GM04503 (cell line): ENCODE measurements at regions not wholly inside any gene's neighbourhood (a gene's known extent, or its start where the extent isn't known, plus 50 kb on each side); places are given as distances from the start of the nearest gene placed in this dataset.
"Not testable (repeated sequence)": the region's sequence is repeated elsewhere in the genome, so short reads cannot be mapped to it uniquely, and the experiment has no call there.

Experiments
- DNase-seq: peaks from one replicate; pipeline ENCODE4 v3.0.0-alpha.2; 2012; ENCODE audit warnings: low read depth

DNA sequence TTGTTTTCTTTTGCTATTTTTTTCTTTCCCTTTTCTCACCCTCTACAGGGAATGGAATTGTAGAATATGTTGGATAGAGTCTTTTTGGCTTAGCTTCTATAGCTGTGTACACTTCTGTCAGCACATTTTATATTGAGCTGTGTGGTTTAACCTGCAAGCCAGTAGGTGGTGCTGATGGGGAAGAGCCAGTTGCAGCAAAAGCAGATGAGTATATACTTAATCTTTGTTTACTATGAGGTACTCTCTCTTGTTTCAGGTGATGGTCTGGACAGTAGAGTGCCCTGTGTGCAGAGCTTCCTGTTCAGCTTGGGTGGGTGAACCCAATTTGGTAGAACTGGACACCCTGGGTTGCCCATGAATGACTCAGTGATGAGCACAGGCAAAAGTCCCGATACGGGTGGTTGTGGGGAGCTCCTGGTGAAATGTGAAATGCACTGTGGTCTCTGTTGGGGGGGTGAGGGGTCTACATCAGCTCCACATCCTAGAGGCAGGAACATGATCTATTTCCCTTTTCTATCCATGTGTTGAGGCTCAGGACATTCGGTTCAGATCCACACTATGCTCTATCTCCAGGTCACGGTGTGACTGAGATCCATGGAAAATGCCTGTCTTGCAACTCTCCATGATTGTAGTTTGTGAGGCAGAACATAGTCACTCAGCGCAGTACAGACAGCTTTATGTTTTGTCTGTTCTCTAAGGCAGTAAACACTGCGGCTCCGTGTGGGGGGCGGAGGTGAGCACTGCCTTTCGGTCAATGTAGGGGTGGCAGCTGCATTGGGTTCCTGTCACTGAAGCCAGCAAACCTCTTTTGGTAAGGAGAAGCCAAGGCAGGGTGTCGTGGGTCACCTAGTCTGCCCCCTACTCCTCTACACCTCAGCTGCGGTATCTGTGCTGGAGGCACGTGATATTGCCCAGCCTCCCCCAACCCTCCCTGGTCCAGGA is 353.2 kb downstream of the PRR16 start:
- DNase-seq: no peak

DNA sequence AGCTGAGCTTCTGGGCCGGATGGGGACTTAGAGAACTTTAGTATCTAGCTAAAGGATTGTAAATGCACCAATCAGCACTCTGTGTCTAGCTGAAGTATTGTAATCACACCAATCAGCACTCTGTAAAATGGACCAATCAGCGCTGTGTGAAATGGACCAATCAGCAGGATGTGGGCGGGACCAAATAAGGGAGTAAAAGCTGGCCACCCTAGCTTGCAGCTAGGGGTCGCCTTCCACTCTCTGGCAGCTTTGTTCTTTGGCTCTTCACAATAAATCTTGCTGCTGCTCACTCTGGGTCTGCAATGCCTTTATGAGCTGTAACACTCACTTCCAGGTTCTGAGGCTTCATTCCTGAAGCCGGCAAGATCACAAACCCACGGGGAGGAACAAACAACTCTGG is 354.0 kb downstream of the PRR16 start:
- no peak for DNase-seq

DNA sequence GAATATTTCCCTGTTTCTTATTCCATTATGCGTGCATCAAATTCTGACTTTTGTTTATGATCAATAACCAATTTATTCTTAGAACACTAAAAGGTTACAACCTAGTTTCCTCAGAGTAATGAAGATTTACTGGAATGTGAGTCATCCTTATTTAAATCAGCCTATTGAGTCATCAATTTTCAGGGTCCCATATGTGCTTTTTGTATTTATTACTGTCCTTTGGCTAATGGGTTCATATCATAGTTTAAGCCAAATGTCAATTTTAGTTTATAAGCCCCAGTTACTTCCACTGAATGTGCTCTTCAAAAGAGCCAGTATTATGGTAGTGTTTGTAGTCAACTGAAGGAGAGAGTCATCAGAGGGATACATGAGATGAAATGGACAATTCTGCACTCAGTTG is 359.2 kb downstream of the PRR16 start:
- DNase-seq: no peak

DNA sequence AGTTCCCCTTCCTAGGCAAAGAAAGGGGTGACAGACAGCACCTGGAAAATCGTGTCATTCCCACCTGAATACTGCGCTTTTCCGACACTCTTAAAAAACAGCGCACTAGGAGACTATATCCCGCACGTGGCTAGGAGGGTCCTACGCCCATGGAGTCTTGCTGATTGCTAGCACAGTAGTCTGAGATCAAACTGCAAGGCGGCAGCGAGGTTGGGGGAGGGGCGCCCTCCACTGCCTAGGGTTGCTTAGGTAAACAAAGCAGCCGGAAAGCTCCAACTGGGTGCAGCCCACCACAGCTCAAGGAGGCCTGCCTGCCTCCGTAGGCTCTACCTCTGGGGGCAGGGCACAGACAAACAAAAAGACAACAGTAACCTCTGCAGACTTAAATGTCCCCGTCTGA is 367.5 kb downstream of the PRR16 start:
- DNase-seq: not testable (repeated sequence)

DNA sequence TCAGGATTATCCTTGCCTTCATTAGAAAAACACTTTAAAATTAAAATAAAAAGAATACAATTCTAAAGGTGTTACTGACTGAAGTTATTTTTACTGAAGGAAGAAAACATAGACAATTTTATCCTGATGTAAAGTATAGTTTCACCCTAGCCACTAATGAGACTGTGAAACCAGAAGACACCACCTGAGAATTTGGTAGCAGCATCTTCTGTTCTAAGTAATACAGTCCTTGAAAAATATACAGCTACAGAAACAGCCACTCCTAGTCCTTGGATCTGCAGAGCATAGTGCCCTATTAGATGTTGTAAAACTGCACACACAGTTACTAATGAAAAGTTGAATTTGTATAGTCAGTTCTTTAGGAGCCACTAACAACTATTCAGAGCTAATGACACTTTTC is 377.7 kb downstream of the PRR16 start:
- no peak for DNase-seq

DNA sequence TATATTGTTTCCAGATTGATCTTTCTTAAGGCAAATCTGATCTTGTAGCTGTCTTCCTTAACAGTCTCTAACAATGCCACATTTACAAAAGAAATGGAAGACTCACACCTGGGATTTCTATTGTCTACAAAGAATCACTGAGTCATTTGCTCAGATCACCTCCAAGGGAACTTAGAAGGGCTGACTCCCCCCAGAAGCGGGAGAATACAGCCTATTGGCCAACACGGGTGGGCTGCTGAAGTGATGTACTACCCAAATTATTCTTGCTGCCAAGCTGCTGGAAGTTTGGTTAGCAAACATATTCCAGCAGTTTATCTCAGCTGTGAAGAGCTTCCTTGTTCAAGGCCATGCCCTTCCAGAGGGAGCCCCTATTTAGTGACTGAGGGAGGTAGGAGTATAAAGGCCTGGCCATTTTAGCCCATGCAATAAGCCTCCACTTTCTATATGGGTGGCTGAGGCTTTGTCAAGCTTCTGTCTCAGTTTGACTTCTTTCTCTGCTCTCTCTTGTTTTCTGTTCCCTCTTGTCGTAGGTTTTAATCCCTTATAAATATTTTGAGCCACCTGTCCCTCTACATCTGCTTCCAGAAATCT is 379.4 kb downstream of the PRR16 start:
- no peak for DNase-seq

DNA sequence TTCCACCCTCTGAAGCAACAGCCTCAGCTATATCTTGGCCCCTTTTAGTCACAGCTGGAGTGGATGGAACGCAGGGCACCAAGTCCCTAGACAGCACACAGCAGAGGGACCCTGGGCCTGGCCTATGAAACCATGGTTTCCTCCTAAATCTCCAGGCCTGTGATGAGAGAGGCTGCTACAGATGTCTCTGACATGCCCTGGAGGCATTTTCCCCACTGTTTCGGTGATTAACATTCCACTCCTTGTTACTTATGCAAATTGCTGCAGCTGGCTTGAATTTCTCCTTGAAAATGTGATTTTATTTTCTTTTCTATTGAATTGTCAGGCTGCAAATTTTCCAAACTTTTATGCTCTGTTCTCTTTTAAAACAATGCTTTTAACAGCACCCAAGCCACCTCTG is 384.8 kb downstream of the PRR16 start:
- DNase-seq: no peak

DNA sequence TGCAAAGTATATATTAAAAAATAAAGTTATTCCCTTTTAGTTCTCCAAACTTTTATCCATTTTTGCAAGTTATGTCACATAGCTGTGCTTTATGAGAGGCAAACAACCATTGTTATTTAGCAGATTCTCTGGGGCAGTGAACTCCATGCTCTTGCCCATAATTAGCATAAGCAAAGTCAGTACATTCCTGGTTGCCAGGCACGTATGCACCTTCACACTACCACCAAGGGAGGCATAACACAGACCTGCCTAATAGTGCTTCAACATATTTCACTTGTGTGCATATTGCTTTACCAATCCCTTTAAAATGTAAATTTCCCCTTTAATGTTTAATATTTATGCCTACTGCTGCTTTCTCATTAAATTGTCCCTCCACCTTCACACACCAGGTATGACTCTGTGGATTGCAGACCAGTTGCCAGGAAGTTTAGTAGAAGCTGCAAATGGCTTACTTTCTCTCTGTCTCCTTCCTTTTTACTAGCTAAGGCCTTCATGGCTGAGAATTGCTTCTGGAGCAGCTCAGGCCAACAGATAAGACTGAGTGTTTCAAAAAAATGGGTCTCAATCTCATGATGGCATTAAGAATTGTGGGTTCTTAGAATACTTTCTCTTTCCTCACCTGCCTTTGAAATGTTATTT is 388.2 kb downstream of the PRR16 start:
- DNase-seq: no peak

DNA sequence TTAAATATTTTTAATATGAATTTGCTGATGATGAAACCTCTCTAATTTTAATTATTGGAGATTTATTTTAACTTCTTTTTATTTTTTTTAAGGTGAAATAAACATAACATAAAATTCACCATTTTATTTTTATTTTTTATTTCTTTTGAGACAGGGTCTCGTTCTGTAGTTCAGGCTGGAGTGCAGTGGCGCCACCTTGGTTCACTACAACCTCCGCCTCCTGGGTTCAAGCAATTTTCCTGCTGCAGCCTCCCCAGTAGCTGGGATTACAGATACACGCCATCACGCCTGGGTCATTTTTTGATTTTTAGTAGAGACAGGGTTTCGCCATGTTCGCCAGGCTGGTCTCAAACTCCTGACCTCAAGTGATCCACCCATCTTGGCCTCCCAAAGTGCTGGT is 402.9 kb downstream of the PRR16 start:
- DNase-seq: no peak

DNA sequence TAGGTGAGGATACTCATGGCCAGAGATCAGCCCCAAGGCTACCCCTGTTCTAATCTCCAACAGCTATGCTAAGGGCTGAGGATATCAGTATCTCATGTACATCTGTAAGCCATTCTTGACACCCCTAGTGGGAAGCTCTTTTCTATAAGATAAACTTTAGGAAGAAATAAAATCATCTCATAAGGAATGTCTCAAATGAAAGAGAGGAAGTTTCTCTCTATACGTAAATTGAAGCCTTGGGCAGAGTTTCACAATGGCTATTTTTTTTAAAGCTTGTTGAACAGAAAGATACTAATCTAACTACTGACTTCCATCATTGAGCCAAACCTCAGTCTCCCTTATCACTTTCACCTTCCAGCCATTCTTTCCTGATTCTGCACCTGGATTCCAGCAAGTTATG is 405.7 kb downstream of the PRR16 start:
- DNase-seq: no peak

DNA sequence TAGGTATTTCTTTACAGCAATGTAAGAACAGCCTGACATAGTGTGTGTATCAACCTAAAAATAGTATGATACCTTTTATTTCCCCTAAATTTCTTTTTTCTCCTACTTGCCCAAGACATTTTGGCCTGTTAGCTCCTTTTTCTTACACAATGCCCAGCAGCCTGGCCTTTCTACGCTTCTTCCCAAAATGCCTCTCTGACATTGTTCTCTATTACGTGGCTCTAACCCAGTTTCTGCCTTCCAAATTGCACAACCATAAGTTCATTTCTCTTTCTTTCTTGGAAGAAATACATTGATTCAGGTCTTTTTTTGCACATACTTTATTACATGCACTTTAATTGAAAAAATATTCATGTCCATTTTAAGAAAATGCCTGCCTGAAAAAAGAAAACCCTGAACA is 408.2 kb downstream of the PRR16 start:
- no peak for DNase-seq

DNA sequence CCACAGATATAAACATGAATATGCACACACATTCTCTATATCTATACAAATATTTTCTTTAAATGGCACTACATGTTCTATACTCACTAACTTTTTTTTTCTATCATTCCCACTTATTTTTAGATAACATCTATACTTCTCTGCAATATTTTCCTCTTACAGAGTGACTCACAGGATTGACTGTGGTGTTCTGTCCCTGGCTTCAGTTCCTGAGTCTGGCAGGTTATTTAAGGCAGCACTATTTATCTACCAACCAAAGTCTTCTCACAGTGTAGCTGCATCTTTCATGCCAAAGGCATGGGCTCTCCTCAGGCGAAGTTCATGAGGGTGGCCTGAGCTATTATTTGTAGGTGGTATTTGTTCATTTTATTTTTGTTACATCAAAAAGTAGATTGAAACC is 409.0 kb downstream of the PRR16 start:
- no peak for DNase-seq

DNA sequence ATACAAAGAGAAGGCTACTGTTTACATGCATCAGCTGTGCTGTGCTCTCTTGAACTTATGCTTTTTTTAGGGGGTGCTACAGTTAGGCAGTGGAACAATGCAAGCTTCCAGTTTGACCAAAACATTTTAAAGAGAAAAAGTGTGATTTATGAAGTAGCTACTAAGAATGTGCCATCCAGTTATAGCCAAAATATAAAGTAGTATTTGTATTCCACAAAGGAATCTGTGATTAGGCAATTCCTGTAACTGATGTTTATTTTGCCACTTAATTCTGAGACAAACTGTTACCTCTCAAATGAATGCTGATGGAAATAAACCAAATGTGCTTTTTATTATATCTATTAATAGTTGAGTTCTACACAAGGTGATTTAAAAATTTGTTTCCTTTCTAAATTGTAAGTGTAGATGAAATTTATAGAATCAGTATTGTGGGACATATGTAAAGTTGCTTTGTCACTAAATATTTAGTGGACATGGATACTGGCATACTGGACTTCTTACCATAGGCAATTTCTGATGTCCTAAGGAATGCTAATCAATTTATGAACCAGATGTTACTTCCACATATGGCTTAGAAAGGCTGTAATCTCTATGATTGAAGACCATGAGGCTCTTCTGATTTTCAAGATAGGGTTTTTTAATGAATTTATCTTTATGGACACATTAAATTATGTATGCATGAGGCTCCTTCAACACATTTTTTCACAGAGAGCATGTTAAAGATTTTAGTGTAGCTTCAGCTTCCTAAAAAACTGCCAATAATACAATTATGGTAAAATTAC is 410.2 kb downstream of the PRR16 start:
- DNase-seq: no peak

DNA sequence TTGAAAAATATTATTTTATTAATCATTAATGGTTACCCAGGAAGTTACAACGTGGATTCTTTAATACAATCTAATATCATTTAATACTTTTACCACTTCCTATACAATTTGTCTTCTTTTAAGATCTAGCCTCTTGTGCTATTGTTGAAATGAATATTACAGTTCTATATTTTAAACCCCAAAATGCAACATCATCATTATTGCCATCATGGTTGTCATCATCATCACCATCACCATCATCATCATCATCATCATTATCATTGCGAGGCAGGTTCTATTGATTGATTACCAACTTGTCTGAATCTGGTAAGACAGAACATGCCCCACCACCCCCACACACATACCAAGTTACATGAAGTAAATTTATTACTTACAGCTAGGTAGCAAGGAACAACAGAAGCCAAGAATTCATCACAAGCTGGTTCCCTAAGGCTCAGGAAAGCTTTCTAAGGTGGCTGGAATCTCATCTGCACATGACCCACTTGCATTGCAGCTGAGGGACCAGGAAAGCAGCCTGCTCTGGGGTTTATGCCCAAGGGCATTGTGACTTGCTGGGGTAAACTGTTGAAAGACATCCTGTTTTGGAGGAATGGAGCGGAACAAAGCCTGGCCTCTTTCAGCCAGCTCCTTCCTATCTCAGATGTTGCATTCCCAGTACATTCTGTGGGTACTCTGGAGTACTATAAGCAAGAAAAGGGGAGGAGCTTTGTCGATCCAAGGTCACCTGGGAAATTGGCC is 418.1 kb downstream of the PRR16 start:
- DNase-seq: no peak

DNA sequence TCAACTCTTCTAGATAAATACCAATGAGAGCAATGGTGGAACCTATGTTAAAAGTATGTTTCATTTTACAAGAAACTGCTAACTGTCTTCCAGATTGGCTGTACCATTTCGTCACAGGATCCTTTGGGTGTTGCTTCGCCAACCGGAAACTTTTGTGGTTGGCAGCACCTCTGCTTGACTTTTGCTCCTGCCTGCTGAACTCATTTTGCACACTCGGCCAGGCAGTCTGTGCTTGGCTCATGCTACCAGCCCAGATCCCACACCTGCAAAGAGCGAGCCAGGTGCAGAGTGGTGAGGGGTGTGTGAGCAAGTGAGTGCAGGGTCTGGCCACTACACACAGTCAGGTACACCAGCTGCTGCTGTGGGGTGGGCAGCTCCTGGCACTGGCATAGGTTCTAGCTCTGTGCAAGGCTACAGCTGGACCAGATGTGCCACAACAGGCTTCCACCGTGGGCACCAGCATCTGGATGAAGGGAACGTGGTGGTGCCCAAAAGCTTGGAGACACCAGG is 422.3 kb downstream of the PRR16 start:
- DNase-seq: no peak

DNA sequence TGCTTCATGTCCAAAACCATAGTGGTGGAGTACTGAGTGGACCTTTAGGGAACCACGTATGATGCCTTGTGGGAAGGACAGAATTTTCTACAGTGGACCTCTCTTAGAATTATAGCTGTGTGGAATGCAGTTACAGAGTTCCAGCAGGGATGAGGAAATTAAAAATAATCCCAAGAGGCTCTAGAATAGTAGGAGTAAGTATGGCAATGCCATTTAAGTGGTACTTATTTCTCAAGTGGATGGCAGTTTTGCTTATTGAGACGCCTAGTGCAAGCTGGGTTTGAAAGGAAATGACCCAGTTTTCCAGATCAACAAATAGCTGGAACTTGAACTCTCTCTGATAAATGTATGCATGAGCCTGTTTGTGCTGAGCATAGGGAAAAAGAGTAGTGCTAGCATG is 431.6 kb downstream of the PRR16 start:
- no peak for DNase-seq

DNA sequence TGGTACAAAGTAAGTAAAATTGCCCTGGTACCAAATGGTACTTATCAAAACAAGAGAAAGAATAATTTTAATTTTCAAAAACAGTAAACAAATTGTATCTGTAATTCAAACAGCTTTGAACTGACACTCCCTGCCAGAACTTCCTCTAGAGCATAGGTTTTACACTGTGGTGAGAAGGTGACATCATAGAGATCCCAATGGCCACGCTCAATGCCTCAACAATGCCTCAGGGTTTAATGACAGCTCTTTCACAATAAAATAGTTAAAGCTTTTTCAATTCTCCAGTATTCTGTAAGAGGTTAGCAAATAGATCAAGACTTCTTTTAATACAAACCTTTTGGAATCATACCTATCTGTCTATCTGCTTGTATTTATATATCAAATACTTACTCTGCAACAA is 437.1 kb downstream of the PRR16 start:
- no peak for DNase-seq

DNA sequence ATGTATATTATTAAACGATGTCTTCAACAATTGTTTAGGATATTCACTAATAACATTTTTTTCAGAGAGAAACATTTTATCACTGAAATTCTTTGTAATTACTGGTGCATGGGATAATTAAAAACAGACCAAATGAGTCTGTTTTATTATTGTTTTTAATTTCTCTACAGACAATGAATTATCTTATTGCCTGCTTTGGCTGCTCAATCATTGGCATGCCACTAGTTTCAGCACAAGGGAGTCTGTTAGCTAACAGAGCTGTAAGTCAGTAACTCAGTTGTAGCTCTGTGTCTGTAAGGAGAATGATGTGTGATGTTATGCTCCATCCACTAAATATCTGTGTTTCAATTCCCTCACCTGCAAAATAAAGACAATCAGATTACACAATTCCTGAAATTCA is 443.9 kb downstream of the PRR16 start:
- DNase-seq: no peak

DNA sequence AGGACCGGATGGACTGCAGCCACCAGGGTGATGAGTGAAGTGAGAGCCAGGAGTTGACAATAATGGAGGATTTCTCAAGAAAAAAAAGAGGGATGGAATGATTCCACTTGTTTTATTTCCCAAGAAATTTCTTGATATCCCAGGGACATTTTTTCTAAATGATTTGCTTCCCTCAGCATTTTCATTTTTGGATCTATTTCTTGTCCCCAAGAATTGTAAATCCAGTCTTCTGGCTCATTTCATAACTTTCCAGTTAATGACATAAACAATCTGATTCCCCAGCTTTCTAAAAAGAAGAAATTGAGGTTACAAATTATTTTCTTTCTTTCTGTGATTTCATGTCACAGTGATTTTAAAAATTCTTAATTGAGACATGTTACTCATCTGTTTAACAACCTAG is 446.5 kb downstream of the PRR16 start:
- no peak for DNase-seq

DNA sequence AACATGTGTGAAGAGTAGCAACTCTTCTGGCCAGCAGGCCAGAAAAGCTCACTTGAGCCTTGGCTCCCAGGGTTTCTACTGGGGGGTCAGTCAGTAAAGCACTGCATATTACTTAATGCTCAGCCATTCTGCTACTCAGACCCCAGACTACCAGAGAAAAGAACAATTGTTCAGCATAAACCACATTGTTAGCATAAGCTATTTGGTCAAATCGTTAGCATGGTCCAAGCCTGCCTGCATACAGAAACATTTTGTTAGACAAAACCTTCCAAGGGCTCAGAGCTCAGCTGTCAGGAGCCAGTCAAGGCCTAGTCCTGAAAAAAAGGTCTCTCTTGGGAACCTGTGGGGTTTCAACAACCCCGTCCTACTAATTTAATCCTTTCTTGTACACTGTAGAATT is 449.3 kb downstream of the PRR16 start:
- DNase-seq: no peak

DNA sequence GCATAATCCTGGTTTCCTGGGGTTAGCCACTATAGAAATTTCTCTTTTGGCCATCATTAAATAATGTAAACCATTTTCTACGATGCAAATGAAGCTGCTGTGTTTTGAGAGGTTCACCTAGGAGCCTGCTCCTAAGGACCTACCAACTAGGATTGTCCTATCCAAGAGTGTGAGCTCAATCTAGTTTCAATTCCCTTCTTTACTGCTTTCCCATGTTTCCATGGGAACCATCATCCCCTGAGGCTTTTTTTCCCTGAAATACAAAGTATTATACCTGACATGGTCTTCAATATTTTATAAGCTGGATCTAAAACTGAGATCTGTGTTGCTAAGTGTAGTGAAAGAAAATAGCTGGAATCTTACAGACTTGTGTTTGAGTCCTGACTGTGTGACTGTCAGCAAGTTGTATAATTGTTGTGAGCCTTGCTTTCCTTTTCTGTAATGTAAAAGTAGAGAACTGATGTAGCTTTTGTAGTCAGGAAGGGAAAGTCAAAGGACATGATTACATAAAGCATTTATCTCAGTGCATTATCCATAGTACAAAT is 453.2 kb downstream of the PRR16 start:
- DNase-seq: no peak
